Fibroblast of lung (primary cell): ENCODE measurements at regions not wholly inside any gene's neighbourhood (a gene's known extent, or its start where the extent isn't known, plus 50 kb on each side); places are given as distances from the start of the nearest gene placed in this dataset.

Source experiments
- CTCF ChIP-seq, 2 donors: IDR thresholded peaks in 1 of 2; conservative IDR thresholded peaks in 1 of 2; 1 replicate in 1 of 2; 2 replicates in 1 of 2; pipeline ENCODE4 v1.5.1; 2011 to 2012; ENCODE audit warnings: low read length in 2 of 2, control low read depth in 1 of 2, inconsistent platforms in 1 of 2, low read depth in 1 of 2, mild to moderate bottlenecking in 1 of 2
- EZH2 ChIP-seq: IDR thresholded peaks from 2 replicates; pipeline ENCODE4 v1.5.1; 2012; ENCODE audit warnings: low read length, control low read depth, mild to moderate bottlenecking; ENCODE audit errors: missing control alignments

DNA sequence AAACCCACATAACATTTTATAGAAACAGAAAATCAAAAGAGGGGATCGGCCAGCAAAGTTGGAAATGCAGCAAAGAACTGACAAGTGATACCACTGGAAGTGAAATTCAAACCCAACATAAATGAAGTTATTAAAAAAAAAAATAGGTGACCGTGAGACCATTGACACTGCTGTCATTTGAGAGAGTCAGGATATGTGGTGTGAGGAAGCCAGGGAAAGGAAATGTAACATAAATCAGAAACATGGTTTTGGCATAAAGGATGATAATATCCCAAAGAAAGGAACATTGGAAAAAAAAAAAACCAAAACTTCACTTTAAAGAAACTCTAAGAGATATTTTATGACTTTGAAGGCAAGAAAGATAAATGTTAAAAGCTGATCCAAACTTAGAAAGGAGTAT is 312.4 kb upstream of the PIK3R1 start:
- no peak for TF ChIP-seq EZH2
- no peak for TF ChIP-seq CTCF (conservative IDR thresholded peaks at IDR 0.05 in 1 of 2, IDR thresholded peaks at IDR 0.05 in 1 of 2; ENCODE audit: low read depth in 1 of 2, low read length in 2 of 2)
